Left hindlimb (tissue), 1 donor: ENCODE measurements at regions not wholly inside any gene's neighbourhood (a gene's known extent, or its start where the extent isn't known, plus 50 kb on each side); places are given as distances from the start of the nearest gene placed in this dataset.

ENCODE experiments used
- DNase-seq: peaks from one replicate; pipeline ENCODE4 v3.0.0-alpha.2; 2018

DNA sequence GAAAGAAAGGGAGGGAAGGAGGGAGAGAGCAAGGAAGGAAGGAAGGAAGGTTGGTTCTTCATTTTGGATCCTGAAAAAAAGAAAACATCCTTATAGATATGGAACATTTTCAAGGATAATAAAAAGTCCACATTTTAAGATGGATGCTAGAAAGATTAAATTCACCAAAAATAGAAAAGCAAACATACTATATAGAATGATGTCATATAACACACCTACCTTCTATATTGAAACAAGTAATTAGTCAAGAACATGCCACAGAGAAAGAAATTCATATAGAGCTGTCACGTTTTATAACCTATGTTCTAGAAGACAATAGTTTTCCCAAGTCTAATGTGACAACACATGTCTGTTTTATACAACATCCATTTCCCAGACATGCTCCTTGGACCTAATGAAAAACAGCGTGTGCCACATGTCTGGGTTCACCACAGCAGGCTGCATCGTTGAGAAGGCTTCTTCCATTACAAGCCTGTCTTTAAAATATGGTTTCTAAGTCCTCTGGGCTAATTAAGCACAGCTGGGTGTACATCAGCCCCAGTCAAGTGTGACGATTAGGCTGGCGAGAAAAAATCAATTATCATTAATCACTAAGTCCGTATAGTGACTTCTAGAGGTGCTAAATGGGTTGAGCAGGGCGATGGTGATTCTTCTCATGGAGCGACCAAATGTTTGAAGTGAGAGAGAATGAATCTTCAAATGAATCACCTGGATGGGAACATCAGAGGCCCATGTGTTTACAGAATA, 301.8 kb downstream of the TLE1 start:
- DNase-seq, result no peak

DNA sequence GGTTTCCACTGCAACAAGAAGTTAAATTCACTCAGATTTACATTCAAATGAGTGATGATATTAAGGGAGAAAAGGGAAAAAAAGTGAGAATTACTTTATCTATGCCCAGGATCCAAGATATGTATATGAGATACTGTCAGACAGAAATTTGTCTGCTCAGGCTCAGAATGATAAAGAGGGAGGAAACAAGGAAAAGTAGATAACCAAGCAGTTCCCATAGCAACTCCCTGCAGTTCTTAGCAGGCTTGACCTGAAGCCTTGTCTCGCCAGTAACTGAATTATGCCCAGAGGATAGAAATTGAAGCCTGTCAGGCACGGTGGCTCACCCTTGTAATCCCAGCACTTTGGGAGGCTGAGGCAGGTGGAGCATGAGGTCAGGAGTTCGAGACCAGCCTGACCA, 304.4 kb downstream of the TLE1 start:
- DNase-seq, result no peak

DNA sequence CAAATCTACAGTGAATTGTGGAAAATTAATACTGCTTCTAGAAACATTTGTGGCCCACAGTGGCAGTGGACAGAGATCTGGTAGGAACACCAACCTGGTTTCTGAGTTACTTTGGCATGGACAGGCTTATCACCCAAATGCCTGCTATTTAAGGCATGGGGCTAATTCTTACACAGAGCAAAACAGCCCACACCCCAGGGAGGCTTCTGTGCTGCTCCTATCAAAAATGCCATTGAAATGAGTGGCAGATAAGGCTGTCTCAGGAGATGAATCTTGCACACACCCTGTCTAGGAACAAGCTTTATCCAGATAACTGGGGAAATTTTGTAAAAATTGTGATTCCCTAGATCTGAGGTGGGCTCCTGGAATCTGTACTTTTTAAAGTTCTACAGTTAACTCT, 307.1 kb downstream of the TLE1 start:
- no peak for DNase-seq

- DNase-seq, result no peak
These were observed 307.7 kb downstream of the TLE1 start for GRCh38 chr9:81381694-81382093.

DNA sequence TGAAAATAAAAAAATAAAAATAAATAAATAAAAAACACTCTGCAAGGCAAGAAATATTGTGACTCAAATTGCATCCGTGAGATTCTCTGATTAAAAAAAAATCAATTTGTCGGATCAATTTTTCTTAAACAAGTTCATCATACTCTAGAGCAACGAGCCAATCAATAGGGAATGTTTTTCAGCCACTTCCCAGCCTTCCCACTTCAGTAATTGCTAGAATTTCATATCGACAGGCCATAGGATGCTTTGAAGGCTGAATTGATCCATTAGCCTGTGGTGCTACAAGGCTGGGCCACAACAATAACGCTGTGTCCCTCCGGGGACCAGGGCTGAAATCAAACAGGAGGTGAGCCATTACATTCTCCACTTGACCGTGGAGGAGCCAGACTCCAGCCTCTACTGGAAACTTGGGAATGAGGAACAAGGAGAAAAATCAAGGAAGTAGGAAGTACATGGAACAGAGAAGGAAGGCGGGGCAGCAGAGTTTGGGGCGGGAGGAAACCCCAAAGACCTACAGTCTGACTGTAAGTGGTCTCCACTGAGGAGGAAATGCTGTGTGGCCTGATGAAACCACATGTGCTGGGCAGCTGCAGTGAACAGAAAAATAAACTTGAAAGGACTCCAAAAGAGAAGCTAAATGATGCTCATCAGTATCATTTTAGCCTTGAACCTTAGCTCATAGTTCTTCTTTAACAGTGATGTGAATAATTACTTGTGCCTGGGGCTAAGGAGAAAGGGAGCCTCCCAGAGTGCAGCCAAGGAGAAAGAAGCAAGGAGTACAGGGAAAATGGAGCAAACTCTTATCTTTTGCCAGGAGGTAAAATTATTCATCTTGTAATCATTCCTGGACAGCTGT, 308.6 kb downstream of the TLE1 start:
- DNase-seq, result no peak

GRCh38 chr9:81379655-81380054, 309.7 kb downstream of the TLE1 start:
- no peak for DNase-seq

DNA sequence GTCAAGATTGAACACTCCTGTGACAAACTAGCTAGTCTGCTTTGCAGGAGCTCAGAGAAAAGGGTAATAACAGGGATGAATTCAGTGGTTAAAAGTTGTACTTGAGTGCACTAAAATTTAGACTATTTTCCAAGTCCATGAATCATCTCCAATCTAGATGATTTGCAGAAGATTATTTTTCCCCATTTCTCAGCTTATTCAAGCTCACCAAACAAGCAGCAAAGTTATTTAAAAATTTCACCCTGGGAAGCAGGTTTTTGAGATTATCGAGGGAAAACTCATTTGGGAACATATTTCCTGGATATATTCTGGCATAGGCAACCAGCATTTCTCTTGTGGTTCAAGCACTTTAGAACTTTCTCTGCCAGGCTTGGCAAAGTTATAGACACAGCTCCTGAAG, 311.4 kb downstream of the TLE1 start:
- DNase-seq, result no peak

DNA sequence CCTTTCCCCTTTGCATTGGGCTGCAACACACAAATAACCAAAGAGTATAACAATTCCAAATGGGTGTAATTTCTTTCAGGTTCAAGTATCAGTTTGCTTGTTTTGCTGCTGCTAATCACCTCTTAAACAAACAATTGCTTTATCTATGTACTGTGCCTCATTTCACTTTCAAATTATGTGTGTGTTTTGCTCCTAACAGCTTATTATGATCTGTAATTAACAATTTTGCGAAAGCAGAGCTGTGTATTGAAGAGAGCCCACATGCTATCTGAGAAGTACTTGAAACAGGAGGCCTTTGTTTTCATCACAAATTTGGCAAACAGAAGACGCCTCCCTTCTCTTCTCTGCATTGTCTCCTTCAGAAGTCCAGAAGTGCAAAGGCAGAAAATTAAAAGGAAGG, 312.0 kb downstream of the TLE1 start:
- no peak for DNase-seq

DNA sequence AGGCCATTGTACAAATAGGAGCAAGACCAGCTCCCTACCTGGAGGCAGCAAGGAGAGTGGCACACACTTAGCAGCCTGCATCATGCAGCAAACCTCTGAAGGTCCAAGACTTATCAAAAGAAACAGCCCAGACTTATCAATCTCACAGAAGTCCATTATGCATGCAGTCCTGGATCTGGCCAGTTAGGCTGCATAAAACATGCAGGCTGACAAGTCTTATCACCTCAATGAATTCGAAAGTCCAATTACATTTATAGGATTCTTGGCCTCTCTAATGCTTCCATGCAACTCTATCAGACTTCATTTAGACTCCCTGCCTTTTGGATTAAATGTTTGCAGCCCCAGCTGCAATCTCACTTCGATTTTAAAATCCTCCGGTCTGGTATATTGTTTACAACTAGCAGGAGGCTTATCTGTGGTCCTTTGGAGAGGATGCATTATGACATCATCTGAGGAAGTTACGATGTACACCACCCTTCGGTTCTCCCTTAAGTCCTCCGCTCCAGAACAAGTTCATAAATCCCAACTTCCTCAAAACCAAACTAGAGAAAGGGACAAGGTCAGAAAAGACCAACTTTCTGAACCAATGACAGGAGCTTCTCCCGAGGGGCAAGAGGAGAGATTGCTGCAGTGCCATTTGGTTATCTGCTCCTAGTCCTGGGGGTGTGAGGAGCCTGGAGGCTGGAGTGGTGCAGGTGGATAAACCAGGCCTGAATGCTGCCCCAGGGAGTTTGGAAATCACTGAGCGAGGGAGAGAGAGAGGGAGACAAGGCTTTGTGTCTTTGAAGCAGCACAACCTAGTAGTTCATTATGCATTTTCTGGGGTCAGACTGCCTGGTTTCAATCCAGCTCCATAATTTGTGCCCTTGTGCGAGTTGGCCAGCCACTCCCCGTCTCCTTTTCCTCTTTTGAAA, 313.9 kb downstream of the TLE1 start:
- no peak for DNase-seq

GRCh38 chr9:81374459-81375186, 314.7 kb downstream of the TLE1 start:
- DNase-seq, result no peak

DNA sequence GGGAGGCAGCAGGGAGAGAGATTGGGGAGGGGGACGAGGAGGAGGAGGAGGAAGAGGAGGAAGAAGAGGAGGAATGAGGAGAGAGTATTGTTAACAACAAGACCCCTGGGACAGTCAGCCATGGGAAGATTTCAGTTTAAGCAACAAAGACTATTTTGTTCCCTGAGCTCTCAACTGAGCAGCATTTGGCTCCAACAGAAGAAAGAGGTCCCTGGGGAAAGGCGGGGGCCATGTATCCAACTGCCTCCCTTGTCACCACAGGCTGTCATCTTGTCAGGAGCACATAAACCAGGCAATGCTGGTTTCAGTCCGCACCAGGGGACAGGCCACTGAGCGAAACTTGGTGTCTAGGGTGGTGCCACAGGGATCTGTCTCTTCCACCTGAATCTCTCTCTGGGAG, 316.1 kb downstream of the TLE1 start:
- DNase-seq, result no peak

DNA sequence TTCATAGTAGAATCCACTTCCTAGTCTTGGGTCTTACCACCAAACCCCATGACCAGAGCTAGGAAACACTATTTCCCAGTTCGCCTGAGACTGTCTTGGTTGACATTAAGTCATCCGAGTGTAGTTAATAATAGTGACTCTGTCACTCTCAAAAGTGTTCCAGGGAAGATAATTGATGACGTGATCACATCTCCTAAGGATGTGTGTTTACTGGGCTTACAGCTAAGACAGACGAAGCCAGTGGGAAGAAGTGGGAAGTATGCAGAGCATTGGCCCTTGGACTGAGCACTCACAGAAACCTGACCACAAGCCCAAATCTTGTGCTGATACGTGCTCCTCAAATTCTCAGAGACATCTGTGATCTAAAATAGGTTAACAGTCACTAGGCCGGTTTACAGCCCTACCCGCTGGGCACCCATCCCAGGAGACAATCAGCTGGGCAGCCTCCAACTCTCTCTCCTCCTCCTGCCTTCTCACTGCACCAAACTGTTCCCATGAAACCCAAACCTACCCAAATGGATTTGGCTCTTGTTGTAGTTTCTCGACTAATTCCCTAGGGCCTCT, 316.6 kb downstream of the TLE1 start:
- no peak for DNase-seq

DNA sequence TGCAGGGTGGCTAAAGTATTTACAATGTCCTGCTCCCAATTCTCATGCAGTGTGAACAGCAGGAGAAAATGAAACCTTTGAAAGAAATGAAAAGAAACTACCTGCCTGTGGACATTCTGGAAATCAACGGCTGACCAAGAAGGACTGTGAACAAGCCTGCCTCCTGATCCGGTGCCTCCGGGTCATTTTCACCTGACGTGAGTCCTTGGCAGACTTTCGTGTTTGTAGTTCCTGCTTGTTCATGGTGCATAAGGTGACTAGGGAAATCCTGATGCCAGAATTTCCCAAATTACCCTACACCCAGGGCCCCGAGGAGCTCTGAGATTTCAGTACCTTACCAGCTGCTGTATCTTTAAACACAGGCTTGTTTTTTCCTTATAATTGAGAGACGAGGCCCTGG, 317.5 kb downstream of the TLE1 start:
- no peak for DNase-seq

- no peak for DNase-seq
These were observed 318.7 kb downstream of the TLE1 start for GRCh38 chr9:81370650-81371049.

- no peak for DNase-seq
These were observed 319.3 kb downstream of the TLE1 start for GRCh38 chr9:81370096-81370495.

- DNase-seq, result no peak
These were observed 320.2 kb downstream of the TLE1 start for GRCh38 chr9:81369121-81369520.

DNA sequence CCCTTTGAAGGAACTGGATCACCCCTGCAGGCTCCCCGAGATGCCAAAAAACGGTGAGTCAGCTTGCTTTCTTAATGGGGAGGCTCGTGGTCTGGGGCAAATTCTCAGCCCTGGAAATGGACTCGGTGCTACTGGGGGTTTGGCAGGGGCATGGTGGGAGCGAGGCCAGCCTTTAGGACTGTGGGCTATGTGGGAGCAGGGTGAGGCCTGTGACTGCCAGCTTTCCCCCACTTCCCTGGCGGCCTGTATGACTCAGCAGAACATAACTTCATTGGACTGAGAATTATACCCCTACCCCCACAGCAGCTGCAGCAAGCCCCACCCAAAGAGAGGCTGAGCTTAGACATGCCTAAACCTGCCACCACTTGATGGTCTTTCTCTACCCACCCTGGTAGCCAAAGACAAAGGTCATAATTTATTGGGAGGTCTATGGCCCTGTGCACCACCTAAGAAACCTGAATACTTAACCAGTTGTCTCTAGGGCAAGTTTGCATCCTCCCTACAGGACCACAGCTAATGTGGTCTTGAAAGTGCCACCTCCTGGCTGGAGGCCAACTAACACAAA, 325.3 kb downstream of the TLE1 start:
- no peak for DNase-seq

DNA sequence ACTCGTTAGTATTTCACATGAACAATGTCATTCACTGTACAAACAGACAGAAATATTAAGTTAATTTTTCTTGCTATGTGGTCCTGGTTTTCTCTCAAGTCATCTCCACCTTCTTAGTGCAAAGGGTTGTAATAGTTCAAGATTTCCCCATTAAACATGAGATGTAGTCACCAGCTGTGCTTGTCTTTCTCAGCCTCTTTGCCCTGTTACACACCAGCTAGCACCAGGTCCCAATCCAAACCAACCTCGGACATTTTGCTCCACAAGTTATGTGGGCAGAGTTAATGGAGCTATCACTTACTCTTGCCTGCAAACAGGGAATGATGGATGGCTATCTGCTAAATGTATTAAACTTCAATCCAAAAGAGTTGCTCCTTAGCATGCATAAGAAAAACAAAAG, 328.1 kb downstream of the TLE1 start:
- no peak for DNase-seq

DNA sequence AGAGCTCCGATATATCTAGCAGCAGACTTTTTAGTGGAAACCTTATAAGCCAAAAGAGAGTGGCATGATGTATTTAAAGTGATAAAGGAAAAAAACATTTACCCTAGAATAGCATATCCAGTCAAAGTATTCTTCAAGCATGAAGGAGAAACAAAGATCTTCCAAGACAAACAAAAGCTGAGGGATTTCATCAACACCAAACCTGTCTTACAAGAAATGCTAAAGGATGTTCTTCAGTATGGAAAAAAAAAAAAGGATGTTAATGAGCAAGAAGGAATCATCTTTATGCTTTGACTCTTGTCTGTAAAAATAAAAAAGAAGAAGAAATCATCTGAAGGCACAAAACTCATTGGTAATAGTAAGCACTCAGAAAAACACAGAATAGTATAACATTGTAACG, 338.2 kb downstream of the TLE1 start:
- DNase-seq, result no peak

DNA sequence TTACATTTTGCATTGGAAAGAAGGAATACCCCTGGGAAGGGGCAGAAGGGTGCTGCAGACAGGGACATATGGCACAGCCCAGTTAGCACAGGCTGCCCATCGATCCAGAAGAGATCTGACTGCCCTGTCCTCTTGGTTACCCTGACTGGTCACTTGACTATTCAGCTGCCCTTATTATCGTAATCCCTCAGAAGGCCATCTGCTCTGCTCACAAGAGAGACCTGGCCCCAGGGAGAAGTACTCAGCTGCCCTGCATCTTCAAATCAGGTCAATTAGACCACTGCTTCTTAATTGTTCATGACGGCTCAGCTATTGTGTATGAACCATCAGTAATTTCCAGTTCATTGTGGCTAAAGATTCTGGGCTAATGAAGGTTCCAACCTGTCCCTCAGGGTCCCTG, 345.0 kb downstream of the TLE1 start:
- no peak for DNase-seq

GRCh38 chr9:81335879-81336421, 353.4 kb downstream of the TLE1 start:
- no peak for DNase-seq

GRCh38 chr9:81321551-81321950, 367.8 kb downstream of the TLE1 start:
- no peak for DNase-seq
